Astrocyte of the cerebellum (primary cell): ENCODE measurements at regions not wholly inside any gene's neighbourhood (a gene's known extent, or its start where the extent isn't known, plus 50 kb on each side); places are given as distances from the start of the nearest gene placed in this dataset.

Source experiments
- DNase-seq: peaks from one replicate; pipeline ENCODE4 v3.0.0-alpha.2; 2011; ENCODE audit warnings: low read depth
- H3K4me3 ChIP-seq: 2 replicates; pipeline ENCODE4 v1.5.1; 2011; ENCODE audit warnings: mild to moderate bottlenecking, low read depth, low read length, moderate library complexity
- CTCF ChIP-seq: IDR thresholded peaks from 2 replicates; pipeline ENCODE4 v1.5.1; 2012; ENCODE audit warnings: low read length, low read depth, moderate library complexity, mild to moderate bottlenecking; ENCODE audit errors: missing control alignments
- in situ Hi-C: cut with HindIII; loops from 2 replicates; pipeline ENCODE4 v1.10.0; 2017; ENCODE audit warnings: low sequenced_read_pairs

- TF ChIP-seq CTCF, result no peak
- no peak overlapping the region for H3K4me3 ChIP-seq
- no peak for DNase-seq
- in situ Hi-C loops, result no loop called here
Observed at GRCh38 chr13:95496485-95496884, 56.0 kb upstream of the CLDN10 start.

DNA sequence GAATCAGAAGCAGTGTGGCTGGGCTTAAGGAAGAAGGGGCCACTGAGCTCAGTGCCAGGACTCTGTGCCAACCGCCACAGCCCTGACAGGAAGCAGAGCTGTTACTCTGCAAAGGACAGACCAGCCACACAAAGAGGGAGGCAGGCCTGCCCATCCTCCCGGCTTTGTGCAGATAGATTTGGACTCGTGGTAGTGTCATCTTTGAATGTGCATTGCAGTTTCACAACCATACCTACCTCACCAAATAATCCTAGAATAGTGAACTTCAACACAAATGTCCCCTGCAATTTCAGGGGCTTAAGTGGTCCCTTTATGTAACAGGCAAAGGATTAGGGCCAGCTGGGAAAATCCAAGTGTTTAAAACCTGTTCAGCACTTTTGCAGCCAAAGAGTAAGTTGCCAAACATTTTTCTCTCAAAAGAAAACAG, 55.1 kb upstream of the CLDN10 start:
- no peak for TF ChIP-seq CTCF
- no peak overlapping the region for H3K4me3 ChIP-seq
- no peak for DNase-seq
- in situ Hi-C loops, result no loop called here

DNA sequence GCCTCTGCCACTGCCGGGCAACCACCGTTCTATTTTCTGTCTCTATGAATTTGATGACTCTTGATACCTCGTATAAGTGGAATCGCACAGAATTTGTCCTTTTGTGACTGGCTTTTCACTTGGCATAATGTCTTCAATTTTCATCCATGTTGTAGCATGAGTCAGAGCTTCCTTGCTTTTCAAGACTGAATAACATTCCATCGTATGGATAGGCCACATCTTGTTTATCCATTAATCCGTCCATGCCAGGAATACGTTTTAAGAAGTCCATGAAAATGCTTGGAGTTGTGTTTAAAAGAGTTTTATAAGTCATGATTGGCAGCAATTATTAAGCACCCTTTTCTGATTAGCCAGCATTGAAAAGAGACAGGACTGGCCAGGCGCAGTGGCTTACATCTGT, 53.6 kb upstream of the CLDN10 start:
- TF ChIP-seq CTCF, result no peak
- no peak for DNase-seq
- in situ Hi-C loops, result no loop called here
- H3K4me3 ChIP-seq, result no peak overlapping the region

- in situ Hi-C loops, result no loop called here
- DNase-seq, result no peak
- H3K4me3 ChIP-seq, result no peak overlapping the region
- no peak for TF ChIP-seq CTCF
Observed at GRCh38 chr13:95499811-95500712, 52.5 kb upstream of the CLDN10 start.

GRCh38 chr13:95502216-95502615, 50.3 kb upstream of the CLDN10 start:
- in situ Hi-C loops, result no loop called here
- no peak for DNase-seq

More at GRCh38 chr13:95502216-95502615, 50.3 kb upstream of the CLDN10 start:
- TF ChIP-seq CTCF, result no peak
- no peak overlapping the region for H3K4me3 ChIP-seq
